Subcutaneous abdominal adipose tissue (tissue), 5 donors: ENCODE measurements at regions not wholly inside any gene's neighbourhood (a gene's known extent, or its start where the extent isn't known, plus 50 kb on each side); places are given as distances from the start of the nearest gene placed in this dataset.
A peak's percentile ranks its signal among the peaks of the same experiment; 100 is the strongest.

Source experiments
- H3K27ac ChIP-seq: one replicate; pipeline ENCODE4 v1.7.0; 2013; ENCODE audit warnings: low read depth, mild to moderate bottlenecking, inconsistent platforms, low read length, moderate library complexity
- H3K27me3 ChIP-seq, 5 donors: one replicate each; pipeline ENCODE4 v1.7.0; 2013; ENCODE audit warnings: low read length in 5 of 5, inconsistent platforms in 1 of 5; ENCODE audit not compliant: control insufficient read depth in 5 of 5, insufficient read depth in 4 of 5
- H3K36me3 ChIP-seq, 5 donors: one replicate each; pipeline ENCODE4 v1.7.0; 2013; ENCODE audit warnings: low read length in 5 of 5; ENCODE audit not compliant: control insufficient read depth in 5 of 5, insufficient read depth in 5 of 5
- H3K4me1 ChIP-seq, 5 donors: one replicate each; pipeline ENCODE4 v1.7.0; 2013; ENCODE audit warnings: low read length in 5 of 5, mild to moderate bottlenecking in 3 of 5, moderate library complexity in 1 of 5; ENCODE audit not compliant: control insufficient read depth in 5 of 5, insufficient read depth in 5 of 5
- H3K4me3 ChIP-seq, 5 donors: one replicate each; pipeline ENCODE4 v1.7.0; 2013; ENCODE audit warnings: low read length in 5 of 5, low read depth in 1 of 5
- H3K9ac ChIP-seq, 5 donors: one replicate each; pipeline ENCODE4 v1.7.0; 2013; ENCODE audit warnings: low read length in 5 of 5, mild to moderate bottlenecking in 4 of 5, moderate library complexity in 3 of 5
- H3K9me3 ChIP-seq, 5 donors: one replicate each; pipeline ENCODE4 v1.7.0; 2013; ENCODE audit warnings: low read length in 5 of 5; ENCODE audit not compliant: control insufficient read depth in 5 of 5
- donor health status: healthy.
- donor health status: healthy.
- donor health status: healthy.
- donor health status: healthy.
- donor health status: healthy.

GRCh38 chr4:71251261-71251660 lies 87.6 kb upstream of the SLC4A4 start:
- Histone ChIP-seq H3K36me3 (no peaks in the 10 kb centered on the region), H3K27me3 (no peaks in the 10 kb centered on the region), H3K9me3 (no peaks in the 10 kb centered on the region), H3K4me3 (no peak overlapping the region), H3K4me1 (peaks cover 4 to 27% (median 15%) of the 10 kb centered on the region in 5 donors), H3K27ac (no peak overlapping the region), H3K9ac (no peak overlapping the region)

GRCh38 chr4:71253545-71253944 lies 85.3 kb upstream of the SLC4A4 start:
- Histone ChIP-seq H3K9me3 (no peaks in the 10 kb centered on the region), H3K36me3 (no peaks in the 10 kb centered on the region), H3K27ac (peak overlapping the region; percentile 34), H3K4me1 (peaks cover 4 to 28% (median 15%) of the 10 kb centered on the region in 5 donors), H3K9ac (peak overlapping the region in 1 of 5 donors; percentile 36), H3K4me3 (peak overlapping the region in 2 of 5 donors; percentile 32 to 38), H3K27me3 (no peaks in the 10 kb centered on the region)

GRCh38 chr4:71254451-71255012 lies 84.3 kb upstream of the SLC4A4 start:
- Histone ChIP-seq H3K27me3 (no peaks in the 10 kb centered on the region), H3K27ac (peak overlapping the region; percentile 34), H3K4me3 (peak overlapping the region in 1 of 5 donors; percentile 11), H3K36me3 (no peaks in the 10 kb centered on the region), H3K4me1 (peaks cover 4 to 30% (median 18%) of the 10 kb centered on the region in 5 donors), H3K9ac (peak overlapping the region in 1 of 5 donors; percentile 29), H3K9me3 (no peaks in the 10 kb centered on the region)

- no peak overlapping the region for H3K4me3 ChIP-seq
Measured at GRCh38 chr4:71255976-71256375, 82.8 kb upstream of the SLC4A4 start.

GRCh38 chr4:71257761-71258160 lies 81.1 kb upstream of the SLC4A4 start:
- no peak overlapping the region for H3K27ac ChIP-seq
- H3K9ac ChIP-seq: no peak overlapping the region
- peaks cover 4 to 41% (median 36%) of the 10 kb centered on the region in 5 donors for H3K4me1 ChIP-seq

More at GRCh38 chr4:71255976-71256375, 82.8 kb upstream of the SLC4A4 start:
- Histone ChIP-seq H3K36me3 (no peaks in the 10 kb centered on the region), H3K9ac (no peak overlapping the region), H3K9me3 (no peaks in the 10 kb centered on the region), H3K27ac (no peak overlapping the region), H3K27me3 (no peaks in the 10 kb centered on the region), H3K4me1 (peaks cover 4 to 43% (median 33%) of the 10 kb centered on the region in 5 donors)

DNA sequence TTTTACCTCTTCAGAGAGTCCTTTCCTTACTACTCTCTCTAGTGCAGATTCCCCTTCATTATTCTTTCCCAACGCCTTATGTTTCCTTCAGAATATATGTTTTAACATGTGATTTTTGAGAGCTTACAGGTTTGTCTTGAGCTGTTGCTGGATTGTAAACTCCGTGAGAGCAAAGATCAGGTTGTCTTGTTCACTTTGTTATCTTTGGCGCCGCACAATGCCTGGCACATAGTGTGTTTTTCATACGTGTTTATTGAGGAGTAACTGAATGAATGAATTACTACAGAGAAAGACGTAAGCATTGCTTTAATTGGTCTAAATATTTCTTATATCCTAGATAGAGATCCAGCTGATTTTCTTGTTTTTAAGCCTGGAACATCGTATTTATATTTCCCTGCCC lies 80.5 kb upstream of the SLC4A4 start:
- no peaks in the 10 kb centered on the region for H3K9me3 ChIP-seq
- no peak overlapping the region for H3K9ac ChIP-seq
- H3K27me3 ChIP-seq: no peaks in the 10 kb centered on the region
- no peaks in the 10 kb centered on the region for H3K36me3 ChIP-seq
- H3K4me1 ChIP-seq: peaks cover 4 to 40% (median 35%) of the 10 kb centered on the region in 5 donors
- no peak overlapping the region for H3K4me3 ChIP-seq
- H3K27ac ChIP-seq: no peak overlapping the region

More at GRCh38 chr4:71257761-71258160, 81.1 kb upstream of the SLC4A4 start:
- H3K27me3 ChIP-seq: no peaks in the 10 kb centered on the region
- H3K36me3 ChIP-seq: no peaks in the 10 kb centered on the region
- no peak overlapping the region for H3K4me3 ChIP-seq
- no peaks in the 10 kb centered on the region for H3K9me3 ChIP-seq

- Histone ChIP-seq H3K9ac (no peak overlapping the region), H3K27me3 (no peaks in the 10 kb centered on the region), H3K4me3 (no peak overlapping the region), H3K4me1 (peaks cover 0 to 34% (median 27%) of the 10 kb centered on the region in 5 donors), H3K36me3 (no peaks in the 10 kb centered on the region), H3K27ac (no peak overlapping the region), H3K9me3 (no peaks in the 10 kb centered on the region)
Measured at GRCh38 chr4:71259280-71259679, 79.5 kb upstream of the SLC4A4 start.

DNA sequence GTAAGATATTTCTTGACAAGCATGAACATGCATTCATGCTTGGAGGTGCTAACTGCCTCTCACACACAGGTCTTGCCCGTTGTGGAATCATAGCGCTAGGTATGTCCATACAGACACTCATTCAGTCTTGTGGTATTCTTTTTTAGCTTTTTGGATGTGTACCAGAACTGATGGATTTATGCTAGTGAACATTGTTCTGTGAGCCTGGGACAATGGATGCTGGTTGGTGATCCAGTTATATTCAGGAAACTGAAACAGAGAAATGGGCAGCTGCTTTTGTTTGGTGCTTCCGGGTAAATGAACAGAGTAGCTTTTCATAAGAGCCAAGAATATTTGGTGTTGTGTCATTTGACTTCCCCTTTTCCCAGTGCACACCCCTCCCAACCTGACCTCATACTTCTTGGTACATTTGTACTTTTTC lies 78.9 kb upstream of the SLC4A4 start:
- Histone ChIP-seq H3K4me1 (peaks cover 0 to 29% (median 23%) of the 10 kb centered on the region in 5 donors), H3K9ac (no peak overlapping the region), H3K27me3 (no peaks in the 10 kb centered on the region), H3K36me3 (no peaks in the 10 kb centered on the region), H3K9me3 (no peaks in the 10 kb centered on the region), H3K4me3 (no peak overlapping the region), H3K27ac (no peak overlapping the region)

DNA sequence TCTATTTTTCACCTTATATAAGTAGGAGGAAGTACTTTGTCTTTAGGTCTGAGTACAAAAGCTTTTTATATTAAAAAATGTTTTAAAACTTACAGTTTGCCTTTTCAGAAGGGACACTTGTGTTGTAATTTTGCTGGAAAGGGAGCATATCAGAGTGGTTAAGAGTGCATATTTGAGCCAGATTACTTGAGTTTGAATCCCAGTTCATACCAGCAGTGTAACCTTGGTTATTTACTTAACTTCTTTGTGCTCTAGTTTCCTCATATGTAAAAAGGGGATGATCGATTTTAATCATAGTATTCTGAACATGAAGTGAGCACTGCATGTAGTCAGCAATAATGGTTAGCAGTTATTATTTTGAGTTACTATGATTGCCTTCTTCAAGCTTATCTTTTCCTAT lies 78.3 kb upstream of the SLC4A4 start:
- Histone ChIP-seq H3K27ac (no peak overlapping the region), H3K9me3 (no peaks in the 10 kb centered on the region), H3K9ac (no peak overlapping the region), H3K4me3 (no peak overlapping the region), H3K4me1 (peaks cover 0 to 29% (median 21%) of the 10 kb centered on the region in 5 donors), H3K36me3 (no peaks in the 10 kb centered on the region), H3K27me3 (no peaks in the 10 kb centered on the region)

DNA sequence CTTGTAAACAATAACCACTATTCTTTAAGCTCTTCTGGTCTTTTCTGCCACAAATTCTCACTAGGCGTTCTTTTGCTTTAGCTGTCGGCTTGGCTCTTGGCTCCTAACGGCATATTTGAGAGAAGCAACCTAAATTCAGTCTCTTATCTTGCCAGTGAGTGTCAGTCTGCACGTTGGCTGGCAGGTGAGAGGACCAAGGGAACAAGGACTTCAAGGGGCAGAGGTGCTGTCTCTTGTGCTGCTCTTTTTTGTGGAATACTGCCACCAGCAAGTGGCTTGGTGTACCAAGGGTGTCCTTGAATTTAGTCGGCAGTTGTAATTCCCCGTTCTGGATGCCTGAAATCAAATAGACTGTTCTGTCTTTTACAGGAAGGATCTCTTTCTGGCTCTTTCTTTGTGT lies 77.8 kb upstream of the SLC4A4 start:
- Histone ChIP-seq H3K4me1 (peaks cover 0 to 29% (median 21%) of the 10 kb centered on the region in 5 donors), H3K36me3 (no peaks in the 10 kb centered on the region), H3K27ac (no peak overlapping the region), H3K27me3 (no peaks in the 10 kb centered on the region), H3K9me3 (no peaks in the 10 kb centered on the region), H3K4me3 (no peak overlapping the region), H3K9ac (no peak overlapping the region)
